ENCODE measurements at regions not wholly inside any gene's neighbourhood (a gene's known extent, or its start where the extent isn't known, plus 50 kb on each side); places are given as distances from the start of the nearest gene placed in this dataset.

GRCh38 chr13:66218583-66218982, 1011.6 kb downstream of the PCDH9 start:
- TF ChIP-seq CTCF (IDR thresholded peaks at IDR 0.05) (no peak), POLR2A (IDR thresholded peaks at IDR 0.05) (no peak)
